IMR-90 (cell line): ENCODE measurements at regions not wholly inside any gene's neighbourhood (a gene's known extent, or its start where the extent isn't known, plus 50 kb on each side); places are given as distances from the start of the nearest gene placed in this dataset.

Experiments
- ATAC-seq: fragments of 200-7000 bp; cut with Tn5 transposase; 2 replicates; pipeline ENCODE4 v1.9.1; 2020; ENCODE audit warnings: low read depth, mild to moderate bottlenecking, moderate library complexity
- BruUV-seq: library from RNA; stranded (reverse); fragments of 400-500 nt; replicated peaks from 2 replicates; lab custom pipeline; 2021; lab: Mats Ljungman, UMichigan
- CTCF ChIA-PET: fragments of 300-600 bp; formaldehyde crosslinking; extraction: SDS; loops from one replicate; lab custom pipeline; 2021; ENCODE audit warnings: antibody characterized with exemption; lab: Yijun Ruan, JAX
- POLR2A ChIA-PET: fragments of 300-600 bp; sonication (Branson Sonifier 250); formaldehyde crosslinking; loops from one replicate; lab custom pipeline; 2022; ENCODE audit warnings: antibody characterized with exemption; ENCODE audit not compliant: unreplicated experiment; lab: Charles Lee
- DNase-seq: peaks from one replicate; pipeline ENCODE4 v3.0.0; 2013
- H2AFZ ChIP-seq: replicated peaks from 2 replicates; pipeline ENCODE3; 2013; ENCODE audit warnings: low read length, mild to moderate bottlenecking; ENCODE audit not compliant: poor library complexity
- H2AK5ac ChIP-seq: 2 replicates; pipeline ENCODE4 v1.6.1; 2013; ENCODE audit warnings: low read depth, low read length, inconsistent platforms
- H2AK9ac ChIP-seq: replicated peaks from 2 replicates; pipeline ENCODE3; 2013; ENCODE audit warnings: mild to moderate bottlenecking, low read depth, low read length, moderate library complexity; ENCODE audit not compliant: poor library complexity
- H2BK120ac ChIP-seq: 2 replicates; pipeline ENCODE4 v1.6.1; 2013; ENCODE audit warnings: low read depth, low read length, inconsistent platforms
- H2BK15ac ChIP-seq: 3 replicates; pipeline ENCODE4 v1.6.1; 2013; ENCODE audit warnings: low read depth, low read length, inconsistent platforms
- H2BK20ac ChIP-seq: 2 replicates; pipeline ENCODE4 v1.6.1; 2013; ENCODE audit warnings: low read depth, mild to moderate bottlenecking, inconsistent platforms, low read length, moderate library complexity
- H2BK5ac ChIP-seq: 2 replicates; pipeline ENCODE4 v1.6.1; 2013; ENCODE audit warnings: mild to moderate bottlenecking, low read depth, low read length, inconsistent platforms; ENCODE audit not compliant: poor library complexity, severe bottlenecking
- H3K14ac ChIP-seq: replicated peaks from 2 replicates; pipeline ENCODE4 v1.6.1; 2013; ENCODE audit warnings: low read depth, low read length, inconsistent platforms
- H3K18ac ChIP-seq: 2 replicates; pipeline ENCODE4 v1.6.1; 2013; ENCODE audit warnings: low read depth, low read length, control low read depth
- H3K23ac ChIP-seq: 2 replicates; pipeline ENCODE4 v1.6.1; 2013; ENCODE audit warnings: low read depth, low read length, inconsistent platforms
- H3K27ac ChIP-seq: 2 replicates; pipeline ENCODE4 v1.5.1; 2013; ENCODE audit warnings: mild to moderate bottlenecking, control low read depth, low read length; ENCODE audit not compliant: insufficient read depth
- H3K27me3 ChIP-seq: 2 replicates; pipeline ENCODE4 v1.6.1; 2013; ENCODE audit warnings: low read length; ENCODE audit not compliant: control insufficient read depth, insufficient read depth
- H3K36me3 ChIP-seq: 2 replicates; pipeline ENCODE4 v1.6.1; 2013; ENCODE audit warnings: low read length, mixed read lengths; ENCODE audit not compliant: control insufficient read depth, insufficient read depth
- H3K4ac ChIP-seq: 2 replicates; pipeline ENCODE4 v1.6.1; 2013; ENCODE audit warnings: low read depth, low read length, inconsistent platforms
- H3K4me1 ChIP-seq: 2 replicates; pipeline ENCODE4 v1.6.1; 2013; ENCODE audit warnings: low read length, mixed read lengths; ENCODE audit not compliant: control insufficient read depth, insufficient read depth
- H3K4me2 ChIP-seq: 2 replicates; pipeline ENCODE4 v1.6.1; 2013; ENCODE audit warnings: low read depth, mild to moderate bottlenecking, control low read depth, low read length, moderate library complexity
- H3K4me3 ChIP-seq: 2 replicates; pipeline ENCODE4 v1.5.1; 2013; ENCODE audit warnings: low read depth, mild to moderate bottlenecking, control low read depth, low read length, moderate library complexity; ENCODE audit not compliant: insufficient read depth
- H3K56ac ChIP-seq: 2 replicates; pipeline ENCODE4 v1.6.1; 2013; ENCODE audit warnings: low read length, inconsistent platforms; ENCODE audit not compliant: insufficient read depth; ENCODE audit errors: extremely low read depth
- H3K79me1 ChIP-seq, 2 experiments: 2 replicates each; pipeline ENCODE4 v1.6.1; 2013; ENCODE audit warnings: low read length in 2 of 2, inconsistent platforms in 1 of 2, low read depth in 1 of 2
- H3K9ac ChIP-seq: 2 replicates; pipeline ENCODE4 v1.6.1; 2013; ENCODE audit warnings: low read depth, low read length, control low read depth
- H3K9me1 ChIP-seq: 2 replicates; pipeline ENCODE4 v1.6.1; 2013; ENCODE audit warnings: low read length, inconsistent platforms; ENCODE audit not compliant: insufficient read depth
- H3K9me3 ChIP-seq: 2 replicates; pipeline ENCODE4 v1.6.1; 2013; ENCODE audit warnings: low read length; ENCODE audit not compliant: control insufficient read depth, insufficient read depth
- H4K20me1 ChIP-seq: 2 replicates; pipeline ENCODE4 v1.6.1; 2013; ENCODE audit warnings: low read length, inconsistent platforms; ENCODE audit not compliant: insufficient read depth
- H4K5ac ChIP-seq: 2 replicates; pipeline ENCODE4 v1.6.1; 2013; ENCODE audit warnings: mild to moderate bottlenecking, low read depth, low read length, control low read depth
- H4K8ac ChIP-seq, 2 experiments: 2 replicates each; pipeline ENCODE4 v1.6.1; 2013; ENCODE audit warnings: low read depth in 2 of 2, low read length in 2 of 2, control low read depth in 1 of 2, inconsistent platforms in 1 of 2
- H4K91ac ChIP-seq: 2 replicates; pipeline ENCODE4 v1.6.1; 2013; ENCODE audit warnings: low read depth, low read length, inconsistent platforms; ENCODE audit not compliant: insufficient read depth
- BHLHE40 ChIP-seq: fragments of 150-350 bp; IDR thresholded peaks from 2 replicates; pipeline ENCODE4 v1.6.1; 2016; ENCODE audit warnings: mild to moderate bottlenecking, low read depth, low read length
- CEBPB ChIP-seq: IDR thresholded peaks from 2 replicates; pipeline ENCODE4 v1.6.1; 2012; ENCODE audit warnings: low read depth, low read length, improper control_type of control experiment
- CTCF ChIP-seq: conservative IDR thresholded peaks from 2 replicates; pipeline ENCODE4 v1.5.1; 2012; ENCODE audit warnings: mild to moderate bottlenecking, low read depth, low read length, improper control_type of control experiment
- ELK1 ChIP-seq: fragments of 150-350 bp; IDR thresholded peaks from 2 replicates; pipeline ENCODE4 v1.6.1; 2016; ENCODE audit warnings: low read depth, mild to moderate bottlenecking, low read length, moderate library complexity, borderline replicate concordance
- FOS ChIP-seq: fragments of 150-350 bp; IDR thresholded peaks from 2 replicates; pipeline ENCODE4 v1.6.1; 2016; ENCODE audit warnings: low read depth, low read length
- MAFK ChIP-seq: IDR thresholded peaks from 2 replicates; pipeline ENCODE4 v1.6.1; 2012; ENCODE audit warnings: low read depth, low read length, improper control_type of control experiment
- MAZ ChIP-seq: IDR thresholded peaks from 2 replicates; pipeline ENCODE4 v1.6.1; 2012; ENCODE audit warnings: low read depth, mild to moderate bottlenecking, low read length, improper control_type of control experiment, moderate library complexity, borderline replicate concordance
- MXI1 ChIP-seq: IDR thresholded peaks from 2 replicates; pipeline ENCODE4 v1.6.1; 2012; ENCODE audit warnings: low read depth, mild to moderate bottlenecking, low read length, moderate library complexity, borderline replicate concordance
- NFE2L2 ChIP-seq: fragments of 150-350 bp; IDR thresholded peaks from 2 replicates; pipeline ENCODE4 v1.6.1; 2016; ENCODE audit warnings: low read depth, mild to moderate bottlenecking, low read length
- POLR2A ChIP-seq: IDR thresholded peaks from 2 replicates; pipeline ENCODE4 v1.6.1; 2012; ENCODE audit warnings: mild to moderate bottlenecking, low read depth, low read length
- RAD21 ChIP-seq: IDR thresholded peaks from 2 replicates; pipeline ENCODE4 v1.6.1; 2012; ENCODE audit warnings: low read length, improper control_type of control experiment
- RCOR1 ChIP-seq: IDR thresholded peaks from 2 replicates; pipeline ENCODE4 v1.6.1; 2012; ENCODE audit warnings: mild to moderate bottlenecking, low read length, improper control_type of control experiment; ENCODE audit not compliant: insufficient replicate concordance
- RFX5 ChIP-seq: IDR thresholded peaks from 2 replicates; pipeline ENCODE4 v1.8.0; 2012; ENCODE audit warnings: low read depth, mild to moderate bottlenecking, low read length, moderate library complexity
- SMC3 ChIP-seq: fragments of 150-350 bp; IDR thresholded peaks from 2 replicates; pipeline ENCODE4 v1.6.1; 2016; ENCODE audit warnings: low read depth, mild to moderate bottlenecking, antibody characterized with exemption, low read length, moderate library complexity
- USF2 ChIP-seq: fragments of 150-350 bp; IDR thresholded peaks from 2 replicates; pipeline ENCODE4 v1.6.1; 2017; ENCODE audit warnings: mild to moderate bottlenecking, antibody characterized with exemption, low read length, low read depth
- WGBS, 2 experiments: methylation state at CpG; one replicate each; pipeline versions ENCODE4 v1.1.5 to v1.1.7; 2013; ENCODE audit warnings: missing lambda C conversion rate in 2 of 2; ENCODE audit not compliant: insufficient read length in 1 of 2; ENCODE audit errors: extremely low coverage in 2 of 2; 5-methylcytosine and 5-hydroxymethylcytosine counted together
- dilution Hi-C: fragments of 300-500 bp; cut with HindIII; formaldehyde crosslinking; loops from one replicate; pipeline ENCODE4 v1.14.3; 2018; ENCODE audit warnings: low sequenced_read_pairs; ENCODE audit not compliant: unreplicated experiment
- in situ Hi-C: fragments of 300-500 bp; cut with MboI; formaldehyde crosslinking; loops from 3 replicates; pipeline ENCODE4 v1.14.3; 2019; ENCODE audit warnings: low sequenced_read_pairs, inconsistent platforms, mixed read lengths
- intact Hi-C: fragments of 100-400 bp; cut with micrococcal nuclease; formaldehyde crosslinking; loops from 2 replicates; pipeline ENCODE4 v1.10.0; 2022

- H3K9me1 ChIP-seq: peaks cover 8% of the 10 kb centered on the region; the same call in 1 of the 2 replicates
- CTCF ChIA-PET: interaction anchor here (0.6 kb wide), 1 partner anchor 757 kb away, joined by 4 read pairs; no protein-coding TSS in a partner anchor
- no peak overlapping the region for H3K9ac ChIP-seq
- no peak overlapping the region for H3K23ac ChIP-seq
- H3K18ac ChIP-seq: peak overlapping the region; percentile 37; the same call in 1 of the 2 replicates
- no peaks in the 10 kb centered on the region for H3K79me1 ChIP-seq
- H3K4me2 ChIP-seq: no peak overlapping the region
- DNase-seq (no peak), ATAC-seq (no peak)
- POLR2A ChIA-PET: no interaction called here
- peak overlapping the region in 1 of 2 experiments; percentile 51; a peak in 1 of 4 replicates for H4K8ac ChIP-seq
- H3K27me3 ChIP-seq: no peaks in the 10 kb centered on the region
- H2AFZ ChIP-seq: no peak overlapping the region
- peak overlapping the region; percentile 42 for H2BK5ac ChIP-seq
- H2AK9ac ChIP-seq: no peak overlapping the region
- peak overlapping the region; percentile 69; the same call in 1 of the 2 replicates for H2BK20ac ChIP-seq
- H2BK120ac ChIP-seq: peak overlapping the region; percentile 77
- no peak overlapping the region for H3K56ac ChIP-seq
- no peak overlapping the region; the same call in 1 of the 2 replicates for H3K14ac ChIP-seq
- no peaks in the 10 kb centered on the region for H3K36me3 ChIP-seq
- peaks cover 5% of the 10 kb centered on the region; the same call in 1 of the 2 replicates for H3K9me3 ChIP-seq
- peak overlapping the region; percentile 5; the same call in 1 of the 2 replicates for H4K5ac ChIP-seq
- H3K4me1 ChIP-seq: peaks cover 20% of the 10 kb centered on the region
- BruUV-seq: no TSS peak
- H2AK5ac ChIP-seq: no peak overlapping the region
- no peak overlapping the region; the same call in 1 of the 2 replicates for H3K4ac ChIP-seq
- WGBS, 2 experiments: 17% methylated on average over 1 of the region's 3 CpGs; no CpG with 5 or more reads in 1 of the 2 experiments
- intact Hi-C loops: no loop called here
- dilution Hi-C loops: no loop called here
- peak overlapping the region; percentile 37 for H4K91ac ChIP-seq
- H3K4me3 ChIP-seq: no peak overlapping the region
- no peak overlapping the region for H3K27ac ChIP-seq
- 0 out of 2 replicates have a peak, but pooled peaks cover 3% of the 10 kb centered on the region for H4K20me1 ChIP-seq
- in situ Hi-C loops: no loop called here
- H2BK15ac ChIP-seq: 0 out of 3 replicates have a peak overlapping the region, but pooled peaks have one; percentile 26
- no peak for TF ChIP-seq RCOR1
- TF ChIP-seq RFX5: no peak
- TF ChIP-seq RAD21: no peak
- TF ChIP-seq CTCF: no peak
- TF ChIP-seq SMC3: no peak
- no peak for TF ChIP-seq FOS
- TF ChIP-seq NFE2L2: no peak
- no peak for TF ChIP-seq USF2
- TF ChIP-seq MAZ: no peak
- no peak for TF ChIP-seq POLR2A
- TF ChIP-seq MXI1: no peak
- no peak for TF ChIP-seq CEBPB
- no peak for TF ChIP-seq MAFK
- TF ChIP-seq ELK1: no peak
- no peak for TF ChIP-seq BHLHE40
Measured at GRCh38 chr18:22673182-22673862, 255.6 kb upstream of the CTAGE1 start.
